ENCODE measurements at regions not wholly inside any gene's neighbourhood (a gene's known extent, or its start where the extent isn't known, plus 50 kb on each side); places are given as distances from the start of the nearest gene placed in this dataset.

DNA sequence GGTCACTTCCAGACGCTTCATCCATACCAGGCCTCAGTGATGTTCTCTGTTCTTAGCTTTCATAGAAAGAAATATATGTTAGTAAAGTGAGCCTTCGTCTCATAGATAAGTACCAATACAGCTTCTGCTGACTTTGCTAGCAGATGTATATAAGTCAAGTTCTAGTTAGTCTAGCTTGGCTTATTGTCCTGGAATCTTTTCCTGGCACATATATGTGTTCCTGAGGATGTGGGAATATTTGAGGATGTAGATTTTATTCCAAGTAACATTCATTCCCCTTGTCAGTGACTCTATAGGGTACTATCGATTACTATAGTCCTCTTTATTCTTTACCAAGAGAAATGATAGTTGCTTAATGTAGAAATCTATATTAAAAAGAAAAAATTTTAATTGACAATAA lies 135.2 kb upstream of the FAM9C start:
- TF ChIP-seq, protein P1, sequence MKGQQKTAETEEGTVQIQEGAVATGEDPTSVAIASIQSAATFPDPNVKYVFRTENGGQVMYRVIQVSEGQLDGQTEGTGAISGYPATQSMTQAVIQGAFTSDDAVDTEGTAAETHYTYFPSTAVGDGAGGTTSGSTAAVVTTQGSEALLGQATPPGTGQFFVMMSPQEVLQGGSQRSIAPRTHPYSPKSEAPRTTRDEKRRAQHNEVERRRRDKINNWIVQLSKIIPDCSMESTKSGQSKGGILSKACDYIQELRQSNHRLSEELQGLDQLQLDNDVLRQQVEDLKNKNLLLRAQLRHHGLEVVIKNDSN (IDR thresholded peaks at IDR 0.05; ENCODE audit: borderline replicate concordance, low read depth), result no peak
- TF ChIP-seq, protein P2, sequence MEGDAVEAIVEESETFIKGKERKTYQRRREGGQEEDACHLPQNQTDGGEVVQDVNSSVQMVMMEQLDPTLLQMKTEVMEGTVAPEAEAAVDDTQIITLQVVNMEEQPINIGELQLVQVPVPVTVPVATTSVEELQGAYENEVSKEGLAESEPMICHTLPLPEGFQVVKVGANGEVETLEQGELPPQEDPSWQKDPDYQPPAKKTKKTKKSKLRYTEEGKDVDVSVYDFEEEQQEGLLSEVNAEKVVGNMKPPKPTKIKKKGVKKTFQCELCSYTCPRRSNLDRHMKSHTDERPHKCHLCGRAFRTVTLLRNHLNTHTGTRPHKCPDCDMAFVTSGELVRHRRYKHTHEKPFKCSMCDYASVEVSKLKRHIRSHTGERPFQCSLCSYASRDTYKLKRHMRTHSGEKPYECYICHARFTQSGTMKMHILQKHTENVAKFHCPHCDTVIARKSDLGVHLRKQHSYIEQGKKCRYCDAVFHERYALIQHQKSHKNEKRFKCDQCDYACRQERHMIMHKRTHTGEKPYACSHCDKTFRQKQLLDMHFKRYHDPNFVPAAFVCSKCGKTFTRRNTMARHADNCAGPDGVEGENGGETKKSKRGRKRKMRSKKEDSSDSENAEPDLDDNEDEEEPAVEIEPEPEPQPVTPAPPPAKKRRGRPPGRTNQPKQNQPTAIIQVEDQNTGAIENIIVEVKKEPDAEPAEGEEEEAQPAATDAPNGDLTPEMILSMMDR (IDR thresholded peaks at IDR 0.05), result no peak
- no peak for TF ChIP-seq RFX5 (IDR thresholded peaks at IDR 0.05; ENCODE audit: low read length)
- no peak for TF ChIP-seq EP300 (IDR thresholded peaks at IDR 0.05; ENCODE audit: borderline replicate concordance in 1 of 2, low read depth in 1 of 2, low read length in 1 of 2)
- no peak for TF ChIP-seq TEAD4 (IDR thresholded peaks at IDR 0.05; ENCODE audit: borderline replicate concordance, insufficient read depth)
- no peak for TF ChIP-seq SMC3 (IDR thresholded peaks at IDR 0.05; ENCODE audit: low read depth, low read length)
- no peak for TF ChIP-seq EZH2phosphoT487 (IDR thresholded peaks at IDR 0.05; ENCODE audit: borderline replicate concordance, low read depth)
- no peak for TF ChIP-seq NRF1 (IDR thresholded peaks at IDR 0.05; ENCODE audit: low read depth, low read length)
- no peak for TF ChIP-seq RAD21 (IDR thresholded peaks at IDR 0.05; ENCODE audit: low read length)
- no peak for TF ChIP-seq GABPA (IDR thresholded peaks at IDR 0.05; ENCODE audit: low read depth)
- no peak for TF ChIP-seq TCF12 (IDR thresholded peaks at IDR 0.05)
